GM12878 (cell line): ENCODE measurements at regions not wholly inside any gene's neighbourhood (a gene's known extent, or its start where the extent isn't known, plus 50 kb on each side); places are given as distances from the start of the nearest gene placed in this dataset.

Experiments
- ATF7 ChIP-seq: fragments of 450-650 bp; IDR thresholded peaks from 2 replicates; pipeline ENCODE4 v1.6.1; 2016; ENCODE audit warnings: low read depth, mild to moderate bottlenecking
- BCL11A ChIP-seq: IDR thresholded peaks from 2 replicates; pipeline ENCODE4 v1.6.1; 2011; ENCODE audit warnings: low read depth, low read length
- EED ChIP-seq: sonication (generic); IDR thresholded peaks from 2 replicates; pipeline ENCODE4 v1.6.1; 2016; ENCODE audit warnings: antibody characterized with exemption, low read depth
- EGR1 ChIP-seq, 2 experiments: IDR thresholded peaks; 1 replicate in 1 of 2; 2 replicates in 1 of 2; pipeline ENCODE4 v1.6.1; 2011 to 2012; ENCODE audit warnings: low read depth in 2 of 2, low read length in 2 of 2, borderline replicate concordance in 1 of 2, mild to moderate bottlenecking in 1 of 2, moderate library complexity in 1 of 2
- EZH2 ChIP-seq: IDR thresholded peaks from 2 replicates; pipeline ENCODE4 v1.6.1; 2012; ENCODE audit warnings: low read depth, mild to moderate bottlenecking, control low read depth, inconsistent platforms, low read length, borderline replicate concordance; ENCODE audit not compliant: control insufficient read depth
- RCOR1 ChIP-seq: conservative IDR thresholded peaks from 2 replicates; pipeline ENCODE4 v1.6.1; 2012; ENCODE audit warnings: low read depth, low read length, improper control_type of control experiment
- SIN3A ChIP-seq: IDR thresholded peaks from 2 replicates; pipeline ENCODE4 v1.6.1; 2012; ENCODE audit warnings: low read depth, low read length, improper control_type of control experiment
- SMC3 ChIP-seq: IDR thresholded peaks from 2 replicates; pipeline ENCODE4 v1.6.1; 2011; ENCODE audit warnings: low read length, improper control_type of control experiment, borderline replicate concordance
- SREBF1 ChIP-seq: IDR thresholded peaks from 2 replicates; pipeline ENCODE4 v1.6.1; 2012; ENCODE audit warnings: mild to moderate bottlenecking, low read length
- SREBF2 ChIP-seq: IDR thresholded peaks from 2 replicates; pipeline ENCODE4 v1.6.1; 2012; ENCODE audit warnings: mild to moderate bottlenecking, low read length
- STAT3 ChIP-seq: IDR thresholded peaks from 2 replicates; pipeline ENCODE4 v1.6.1; 2011; ENCODE audit warnings: low read depth, low read length, improper control_type of control experiment
- YY1 ChIP-seq: IDR thresholded peaks from 2 replicates; pipeline ENCODE4 v1.6.1; 2011; ENCODE audit warnings: low read depth, mild to moderate bottlenecking, low read length
- TF ChIP-seq, protein P1 (sequence below): IDR thresholded peaks from 2 replicates; pipeline ENCODE4 v1.6.1; 2011; ENCODE audit warnings: mild to moderate bottlenecking, low read depth, low read length, moderate library complexity; ENCODE audit not compliant: insufficient replicate concordance
- TF ChIP-seq, protein P2 (sequence below), 3 experiments: IDR thresholded peaks in 2 of 3; conservative IDR thresholded peaks in 1 of 3; 2 replicates each; pipeline ENCODE4 v1.5.1; 2011; ENCODE audit warnings: low read depth in 3 of 3, low read length in 3 of 3, mild to moderate bottlenecking in 3 of 3, control low read depth in 2 of 3, moderate library complexity in 2 of 3, inconsistent platforms in 1 of 3, mixed read lengths in 1 of 3; ENCODE audit not compliant: control insufficient read depth in 2 of 3, insufficient read depth in 1 of 3; ENCODE audit errors: extremely low read depth in 1 of 3

DNA sequence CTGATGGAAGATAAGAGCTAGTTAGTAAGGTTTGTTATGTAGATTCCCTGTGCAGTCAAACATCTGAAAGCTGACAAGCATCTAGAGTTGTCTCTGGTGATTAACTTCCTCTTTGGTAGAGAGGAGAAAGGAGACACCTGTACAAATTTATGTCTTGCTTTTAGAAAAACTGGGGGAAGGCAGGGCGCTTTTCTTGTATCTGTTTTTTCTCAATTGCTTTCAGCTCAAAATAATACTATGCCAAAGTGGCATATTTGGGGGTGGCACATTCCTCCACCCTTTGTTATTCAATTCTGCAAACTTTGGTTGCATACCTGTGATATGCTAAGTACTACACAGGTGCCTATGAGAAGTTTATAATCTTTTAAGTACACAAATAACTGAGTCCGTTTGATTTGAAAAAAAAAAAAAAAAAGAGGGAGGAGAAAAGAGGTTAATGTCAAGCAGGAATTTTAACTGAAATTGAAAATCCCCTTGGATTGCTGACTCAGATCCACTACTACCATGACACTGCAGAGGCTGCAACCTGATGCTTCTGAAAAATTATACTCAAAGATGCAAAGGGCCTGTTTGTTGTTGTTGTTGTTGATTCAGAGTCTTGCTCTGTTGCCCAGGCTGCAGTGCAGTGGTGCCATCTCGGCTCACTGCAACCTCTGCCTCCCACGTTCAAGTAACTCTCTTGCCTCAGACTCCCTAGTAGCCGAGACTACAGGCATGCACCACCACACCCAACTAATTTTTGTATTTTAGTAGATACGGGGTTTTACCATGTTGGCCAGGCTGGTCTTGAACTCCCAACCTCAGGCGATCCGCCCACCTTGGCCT, 164.8 kb upstream of the NBEA start:
- no peak for TF ChIP-seq SREBF1
- TF ChIP-seq, protein P1, sequence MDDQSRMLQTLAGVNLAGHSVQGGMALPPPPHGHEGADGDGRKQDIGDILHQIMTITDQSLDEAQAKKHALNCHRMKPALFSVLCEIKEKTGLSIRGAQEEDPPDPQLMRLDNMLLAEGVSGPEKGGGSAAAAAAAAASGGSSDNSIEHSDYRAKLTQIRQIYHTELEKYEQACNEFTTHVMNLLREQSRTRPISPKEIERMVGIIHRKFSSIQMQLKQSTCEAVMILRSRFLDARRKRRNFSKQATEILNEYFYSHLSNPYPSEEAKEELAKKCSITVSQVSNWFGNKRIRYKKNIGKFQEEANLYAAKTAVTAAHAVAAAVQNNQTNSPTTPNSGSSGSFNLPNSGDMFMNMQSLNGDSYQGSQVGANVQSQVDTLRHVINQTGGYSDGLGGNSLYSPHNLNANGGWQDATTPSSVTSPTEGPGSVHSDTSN, result no peak
- no peak for TF ChIP-seq EZH2
- TF ChIP-seq BCL11A, result no peak
- TF ChIP-seq, protein P2, sequence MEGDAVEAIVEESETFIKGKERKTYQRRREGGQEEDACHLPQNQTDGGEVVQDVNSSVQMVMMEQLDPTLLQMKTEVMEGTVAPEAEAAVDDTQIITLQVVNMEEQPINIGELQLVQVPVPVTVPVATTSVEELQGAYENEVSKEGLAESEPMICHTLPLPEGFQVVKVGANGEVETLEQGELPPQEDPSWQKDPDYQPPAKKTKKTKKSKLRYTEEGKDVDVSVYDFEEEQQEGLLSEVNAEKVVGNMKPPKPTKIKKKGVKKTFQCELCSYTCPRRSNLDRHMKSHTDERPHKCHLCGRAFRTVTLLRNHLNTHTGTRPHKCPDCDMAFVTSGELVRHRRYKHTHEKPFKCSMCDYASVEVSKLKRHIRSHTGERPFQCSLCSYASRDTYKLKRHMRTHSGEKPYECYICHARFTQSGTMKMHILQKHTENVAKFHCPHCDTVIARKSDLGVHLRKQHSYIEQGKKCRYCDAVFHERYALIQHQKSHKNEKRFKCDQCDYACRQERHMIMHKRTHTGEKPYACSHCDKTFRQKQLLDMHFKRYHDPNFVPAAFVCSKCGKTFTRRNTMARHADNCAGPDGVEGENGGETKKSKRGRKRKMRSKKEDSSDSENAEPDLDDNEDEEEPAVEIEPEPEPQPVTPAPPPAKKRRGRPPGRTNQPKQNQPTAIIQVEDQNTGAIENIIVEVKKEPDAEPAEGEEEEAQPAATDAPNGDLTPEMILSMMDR (IDR thresholded peaks at IDR 0.05 in 2 of 3, conservative IDR thresholded peaks at IDR 0.05 in 1 of 3; ENCODE audit: control insufficient read depth in 2 of 3, extremely low read depth in 1 of 3, insufficient read depth in 1 of 3, low read depth in 3 of 3, low read length in 3 of 3), result no peak
- no peak for TF ChIP-seq SIN3A
- TF ChIP-seq RCOR1, result no peak
- TF ChIP-seq SREBF2, result no peak
- no peak for TF ChIP-seq EED
- no peak for TF ChIP-seq SMC3
- no peak for TF ChIP-seq STAT3
- no peak for TF ChIP-seq EGR1 (IDR thresholded peaks at IDR 0.05; ENCODE audit: borderline replicate concordance in 1 of 2, low read depth in 2 of 2, low read length in 2 of 2)
- TF ChIP-seq ATF7, result no peak
- no peak for TF ChIP-seq YY1
